ENCODE measurements at regions not wholly inside any gene's neighbourhood (a gene's known extent, or its start where the extent isn't known, plus 50 kb on each side); places are given as distances from the start of the nearest gene placed in this dataset.

DNA sequence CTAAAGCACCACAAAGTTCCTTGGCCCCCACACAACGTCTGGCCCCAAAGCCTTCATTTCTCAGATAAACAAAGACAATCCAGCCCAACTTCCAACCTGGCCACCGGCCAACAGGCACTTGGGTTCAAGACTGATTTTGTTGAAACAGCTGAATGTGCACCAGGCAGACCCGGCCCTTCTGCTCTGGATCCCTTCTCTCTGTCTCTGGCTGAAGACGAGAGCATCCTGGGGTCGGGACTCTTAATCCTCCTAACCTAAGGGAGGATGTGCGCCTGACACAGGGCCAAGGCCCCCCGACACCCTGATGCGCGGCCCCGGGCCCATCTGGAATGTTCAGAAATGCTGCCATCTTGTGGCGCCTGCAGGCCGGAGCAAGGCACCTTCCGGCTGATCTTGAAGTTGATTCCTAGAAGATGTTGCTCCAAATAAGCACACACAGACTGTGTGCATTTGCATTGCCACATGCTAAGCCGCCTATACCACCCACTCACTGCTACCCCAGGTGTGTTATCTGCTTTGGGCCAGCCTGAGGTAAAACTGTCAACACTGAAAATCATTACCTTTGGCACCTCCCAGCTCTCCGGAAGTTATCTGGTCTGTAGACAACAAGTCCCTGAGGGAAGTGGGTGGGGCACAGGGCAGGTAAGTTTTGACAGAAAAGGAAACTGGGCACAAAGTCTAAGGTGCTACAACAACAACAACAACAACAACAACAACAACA, 98.4 kb upstream of the HABP2 start:
- TF ChIP-seq, protein P1, sequence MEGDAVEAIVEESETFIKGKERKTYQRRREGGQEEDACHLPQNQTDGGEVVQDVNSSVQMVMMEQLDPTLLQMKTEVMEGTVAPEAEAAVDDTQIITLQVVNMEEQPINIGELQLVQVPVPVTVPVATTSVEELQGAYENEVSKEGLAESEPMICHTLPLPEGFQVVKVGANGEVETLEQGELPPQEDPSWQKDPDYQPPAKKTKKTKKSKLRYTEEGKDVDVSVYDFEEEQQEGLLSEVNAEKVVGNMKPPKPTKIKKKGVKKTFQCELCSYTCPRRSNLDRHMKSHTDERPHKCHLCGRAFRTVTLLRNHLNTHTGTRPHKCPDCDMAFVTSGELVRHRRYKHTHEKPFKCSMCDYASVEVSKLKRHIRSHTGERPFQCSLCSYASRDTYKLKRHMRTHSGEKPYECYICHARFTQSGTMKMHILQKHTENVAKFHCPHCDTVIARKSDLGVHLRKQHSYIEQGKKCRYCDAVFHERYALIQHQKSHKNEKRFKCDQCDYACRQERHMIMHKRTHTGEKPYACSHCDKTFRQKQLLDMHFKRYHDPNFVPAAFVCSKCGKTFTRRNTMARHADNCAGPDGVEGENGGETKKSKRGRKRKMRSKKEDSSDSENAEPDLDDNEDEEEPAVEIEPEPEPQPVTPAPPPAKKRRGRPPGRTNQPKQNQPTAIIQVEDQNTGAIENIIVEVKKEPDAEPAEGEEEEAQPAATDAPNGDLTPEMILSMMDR (IDR thresholded peaks at IDR 0.05) = peak in 1 of 3 donors; percentile 53
- TF ChIP-seq POLR2A (IDR thresholded peaks at IDR 0.05) = no peak

Data from lower leg skin (tissue), 3 donors.